ENCODE measurements at regions not wholly inside any gene's neighbourhood (a gene's known extent, or its start where the extent isn't known, plus 50 kb on each side); places are given as distances from the start of the nearest gene placed in this dataset.

- H3K18ac ChIP-seq (ENCODE audit: insufficient read length, low read depth, low read length) = no peak overlapping the region
- H4K20me1 ChIP-seq (ENCODE audit: control insufficient read depth, insufficient read depth, insufficient read length) = no peaks in the 10 kb centered on the region
- no CpG with 5 or more reads among the region's 4 CpGs for WGBS (ENCODE audit: extremely low coverage, insufficient read length, low lambda C conversion rate)
- no peak overlapping the region for H3K14ac ChIP-seq (ENCODE audit: insufficient read depth, low read length)
- H3K9me3 ChIP-seq (ENCODE audit: control insufficient read depth, low read depth, low read length) = no peaks in the 10 kb centered on the region
- Mint-ChIP-seq H3K36me3 (ENCODE audit: insufficient read depth in 1 of 3, low read depth in 3 of 3) (no peaks in the 10 kb centered on the region; a peak in 1 of 7 replicates), H3K27ac (no peak overlapping the region), H3K4me1 (peaks cover 0 to 10% of the 10 kb centered on the region in 2 experiments; a peak in 2 of 4 replicates), H3K4me3 (no peak overlapping the region), H3K9me3 (no peaks in the 10 kb centered on the region; a peak in 1 of 5 replicates), H3K27me3 (ENCODE audit: low read depth) (no peaks in the 10 kb centered on the region; the same call in 1 of the 2 replicates)
- no peak overlapping the region for H2BK120ac ChIP-seq (ENCODE audit: low read depth, low read length, poor library complexity, severe bottlenecking)
- H3K27ac ChIP-seq (ENCODE audit: insufficient read length, low read depth, low read length) = no peak overlapping the region
- H3K4ac ChIP-seq (ENCODE audit: low read depth, low read length) = no peak overlapping the region
- H2AFZ ChIP-seq (ENCODE audit: low read length) = no peak overlapping the region
- H3K9ac ChIP-seq (ENCODE audit: extremely low read depth, insufficient read length, low read length) = no peak overlapping the region
- no peaks in the 10 kb centered on the region for H3K27me3 ChIP-seq (ENCODE audit: insufficient read depth, low read length)
- H3T11ph ChIP-seq (ENCODE audit: low read length) = no peak overlapping the region
- H2BK20ac ChIP-seq (ENCODE audit: low read depth, low read length, poor library complexity, severe bottlenecking) = no peak overlapping the region
- no peak overlapping the region for H4K8ac ChIP-seq (replicated peaks; ENCODE audit: insufficient read length, low read depth, low read length)
- TF ChIP-seq CTCF (conservative IDR thresholded peaks at IDR 0.05) = no peak
- H4K91ac ChIP-seq (ENCODE audit: insufficient read length, low read depth, low read length) = no peak overlapping the region
- H3K23ac ChIP-seq (ENCODE audit: insufficient read length, low read depth, low read length) = no peak overlapping the region
- H2AK5ac ChIP-seq (ENCODE audit: insufficient read length, low read length) = no peak overlapping the region
- DNase-seq = no peak
- no peak overlapping the region for H3K56ac ChIP-seq (ENCODE audit: insufficient read length, low read depth, low read length)
- H2BK15ac ChIP-seq (ENCODE audit: low read depth, low read length) = no peak overlapping the region
- H2BK12ac ChIP-seq (ENCODE audit: insufficient read length, low read depth, low read length) = no peak overlapping the region
- no peaks in the 10 kb centered on the region for H3K79me1 ChIP-seq (ENCODE audit: insufficient read depth, low read depth, low read length, poor library complexity, severe bottlenecking)
- H3K4me1 ChIP-seq (ENCODE audit: insufficient read depth, low read length) = no peaks in the 10 kb centered on the region
- H3K23me2 ChIP-seq (ENCODE audit: insufficient read length, low read depth, low read length, poor library complexity, severe bottlenecking) = no peaks in the 10 kb centered on the region
- H3K4me2 ChIP-seq (ENCODE audit: insufficient read depth, insufficient read length, low read length) = no peak overlapping the region
- H3K79me2 ChIP-seq (ENCODE audit: insufficient read depth, low read length) = no peaks in the 10 kb centered on the region
- H2BK5ac ChIP-seq (ENCODE audit: insufficient read length, low read length) = no peak overlapping the region
- no peak overlapping the region for H4K5ac ChIP-seq (ENCODE audit: insufficient read length, low read depth, low read length)
Measured at GRCh38 chr3:99544786-99545281, 93.6 kb upstream of the COL8A1 start.
